SH-SY5Y (cell line): ENCODE measurements at regions not wholly inside any gene's neighbourhood (a gene's known extent, or its start where the extent isn't known, plus 50 kb on each side); places are given as distances from the start of the nearest gene placed in this dataset.

Experiments
- GATA2 ChIP-seq: IDR thresholded peaks from 2 replicates; pipeline ENCODE4 v1.6.1; 2011; ENCODE audit warnings: mild to moderate bottlenecking, low read depth, low read length
- GATA3 ChIP-seq: IDR thresholded peaks from 2 replicates; pipeline ENCODE4 v1.6.1; 2011; ENCODE audit warnings: low read depth, mild to moderate bottlenecking, low read length, moderate library complexity

DNA sequence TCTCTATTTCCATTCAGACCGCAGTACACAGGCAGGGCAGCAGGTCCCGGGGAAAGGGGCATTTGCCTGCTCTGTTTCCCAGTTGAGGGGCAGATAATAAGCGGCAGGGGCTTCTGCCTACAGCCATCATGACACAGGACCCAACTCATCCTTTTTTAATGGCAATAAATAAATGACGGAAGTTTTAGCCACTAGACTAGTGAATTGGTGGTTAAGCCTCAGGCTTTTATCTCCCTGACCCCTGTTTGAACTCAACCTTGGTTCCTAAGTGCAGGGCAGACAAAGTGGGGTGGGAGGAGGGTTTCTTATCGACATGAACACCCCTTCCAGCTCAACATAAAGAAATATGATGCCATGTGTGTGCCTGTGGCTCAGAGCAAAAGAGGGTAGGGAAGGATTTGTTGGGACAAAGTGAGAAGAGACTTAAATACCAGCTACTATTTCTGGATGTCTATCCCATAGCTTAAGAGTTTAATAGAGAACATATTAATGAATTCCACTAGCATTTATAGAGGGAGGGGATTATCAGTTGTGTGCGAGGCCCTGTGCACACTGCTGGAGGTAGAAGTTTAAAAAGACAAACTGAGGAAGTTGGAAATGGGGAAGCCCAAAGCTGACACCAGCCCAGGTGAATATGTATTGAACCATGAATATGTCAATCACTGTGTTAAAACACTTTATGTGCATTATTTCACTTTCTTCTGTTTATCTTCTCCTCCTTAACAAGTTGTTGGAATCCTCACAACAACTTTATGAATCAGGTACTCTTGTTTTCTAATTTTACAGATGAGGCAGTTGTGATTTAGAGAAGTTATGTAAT, 939.4 kb downstream of the MCTP2 start:
- no peak for TF ChIP-seq GATA2
- no peak for TF ChIP-seq GATA3
